GM23338 (cell line): ENCODE measurements at regions not wholly inside any gene's neighbourhood (a gene's known extent, or its start where the extent isn't known, plus 50 kb on each side); places are given as distances from the start of the nearest gene placed in this dataset.
A peak's percentile ranks its signal among the peaks of the same experiment; 100 is the strongest.
"Not testable (repeated sequence)": the region's sequence is repeated elsewhere in the genome, so short reads cannot be mapped to it uniquely, and the experiment has no call there.

Source experiments
- ATAC-seq: fragments of 200-7000 bp; cut with Tn5 transposase; 3 replicates; pipeline ENCODE4 v1.9.1; 2020
- DNase-seq: peaks from one replicate; pipeline ENCODE4 v3.0.0-alpha.2; 2015; ENCODE audit warnings: low spot score
- H2AFZ ChIP-seq: fragments of 200-600 bp; sonication (generic); 2 replicates; pipeline ENCODE4 v1.8.0; 2016; ENCODE audit warnings: antibody characterized with exemption, mild to moderate bottlenecking, moderate library complexity
- H3F3A ChIP-seq: fragments of 200-600 bp; sonication (generic); replicated peaks from 2 replicates; pipeline ENCODE4 v1.8.0; 2017; ENCODE audit warnings: antibody characterized with exemption, mixed run types, low read depth
- H3K27ac ChIP-seq: fragments of 200-600 bp; sonication (generic); 2 replicates; pipeline ENCODE4 v1.6.1; 2016; ENCODE audit warnings: low read depth
- H3K27me3 ChIP-seq: fragments of 200-600 bp; sonication (generic); 2 replicates; pipeline ENCODE4 v1.8.0; 2016; ENCODE audit warnings: mild to moderate bottlenecking, mixed run types, moderate library complexity; ENCODE audit not compliant: insufficient read depth
- H3K36me3 ChIP-seq: fragments of 200-600 bp; sonication (generic); 2 replicates; pipeline ENCODE4 v1.8.0; 2016; ENCODE audit warnings: mild to moderate bottlenecking; ENCODE audit not compliant: insufficient read depth
- H3K4me1 ChIP-seq: fragments of 200-600 bp; sonication (generic); 2 replicates; pipeline ENCODE4 v1.8.0; 2016; ENCODE audit warnings: mild to moderate bottlenecking, moderate library complexity; ENCODE audit not compliant: insufficient read depth
- H3K4me2 ChIP-seq: fragments of 200-600 bp; sonication (generic); 2 replicates; pipeline ENCODE4 v1.7.1; 2017; ENCODE audit warnings: mixed run types
- H3K4me3 ChIP-seq: fragments of 200-600 bp; sonication (generic); 2 replicates; pipeline ENCODE4 v1.6.1; 2016; ENCODE audit warnings: mixed run types
- H3K79me2 ChIP-seq: fragments of 200-600 bp; sonication (generic); replicated peaks from 2 replicates; pipeline ENCODE4 v1.8.0; 2017; ENCODE audit warnings: mild to moderate bottlenecking; ENCODE audit not compliant: insufficient read depth
- H3K9me2 ChIP-seq: fragments of 200-600 bp; sonication (generic); 2 replicates; pipeline ENCODE4 v1.8.0; 2017; ENCODE audit not compliant: insufficient read depth
- H4K20me1 ChIP-seq: fragments of 200-600 bp; sonication (generic); replicated peaks from 2 replicates; pipeline ENCODE4 v1.8.0; 2017; ENCODE audit warnings: mild to moderate bottlenecking; ENCODE audit not compliant: insufficient read depth
- H3K27ac Mint-ChIP-seq: 2 replicates; pipeline ENCODE4 v1.8.0; 2020; ENCODE audit warnings: inconsistent platforms, mild to moderate bottlenecking, moderate library complexity, mixed read lengths
- H3K27me3 Mint-ChIP-seq: 3 replicates; pipeline ENCODE4 v1.8.0; 2022; ENCODE audit warnings: low read depth, mild to moderate bottlenecking, moderate library complexity, mixed read lengths, inconsistent platforms; ENCODE audit not compliant: insufficient read depth, poor library complexity
- H3K36me3 Mint-ChIP-seq: 3 replicates; pipeline ENCODE4 v1.8.0; 2021; ENCODE audit warnings: low read depth, mild to moderate bottlenecking, inconsistent platforms, moderate library complexity, mixed read lengths
- H3K4me1 Mint-ChIP-seq: 3 replicates; pipeline ENCODE4 v1.8.0; 2020; ENCODE audit warnings: mild to moderate bottlenecking, inconsistent platforms, mixed read lengths
- H3K4me3 Mint-ChIP-seq: 3 replicates; pipeline ENCODE4 v1.8.0; 2021; ENCODE audit warnings: moderate library complexity, mild to moderate bottlenecking, inconsistent platforms, mixed read lengths
- H3K9me3 Mint-ChIP-seq: 3 replicates; pipeline ENCODE4 v1.8.0; 2020; ENCODE audit warnings: moderate library complexity, mild to moderate bottlenecking, inconsistent platforms, mixed read lengths
- CREB1 ChIP-seq: fragments of 250-450 bp; sonication (Bioruptor Pico); IDR thresholded peaks from 2 replicates; pipeline ENCODE4 v1.5.0; 2020; ENCODE audit warnings: low read depth, mild to moderate bottlenecking, moderate library complexity
- EZH2phosphoT487 ChIP-seq: fragments of 200-600 bp; sonication (generic); IDR thresholded peaks from one replicate; pipeline ENCODE4 v1.8.1; 2018; ENCODE audit warnings: antibody characterized with exemption; ENCODE audit not compliant: unreplicated experiment
- POLR2AphosphoS5 ChIP-seq: IDR thresholded peaks from 2 replicates; pipeline ENCODE4 v1.6.1; 2016; ENCODE audit warnings: antibody characterized with exemption, low read depth

- H3K4me3 Mint-ChIP-seq, H3K36me3 Mint-ChIP-seq, H3K4me1 Mint-ChIP-seq, DNase-seq, H3K79me2 ChIP-seq, H3K4me2 ChIP-seq, H4K20me1 ChIP-seq, H3K4me3 ChIP-seq, H3K9me2 ChIP-seq, H3K27ac ChIP-seq, ATAC-seq, H3K27me3 ChIP-seq, H3K27me3 Mint-ChIP-seq, H3K4me1 ChIP-seq, H3K27ac Mint-ChIP-seq, H3K36me3 ChIP-seq, H2AFZ ChIP-seq, H3F3A ChIP-seq: not testable (repeated sequence)
- peaks cover 66% of the 10 kb centered on the region for H3K9me3 Mint-ChIP-seq
These were observed 322.8 kb upstream of the NPAP1 start for GRCh38 chr15:24352777-24353176.

- peaks cover 75% of the 10 kb centered on the region for H3K9me3 Mint-ChIP-seq
- H3K27ac ChIP-seq = not testable (repeated sequence)
These were observed 294.5 kb upstream of the NPAP1 start for GRCh38 chr15:24381103-24381502.

GRCh38 chr15:24385258-24385657 is 290.3 kb upstream of the NPAP1 start:
- H3K9me3 Mint-ChIP-seq = peaks cover 66% of the 10 kb centered on the region
- ATAC-seq = not testable (repeated sequence)

More at GRCh38 chr15:24381103-24381502, 294.5 kb upstream of the NPAP1 start:
- not testable (repeated sequence) for H3K4me1 ChIP-seq, H3K9me2 ChIP-seq, H3K4me3 Mint-ChIP-seq, H3F3A ChIP-seq, ATAC-seq, H3K36me3 Mint-ChIP-seq, H3K27ac Mint-ChIP-seq, H3K27me3 ChIP-seq, H3K27me3 Mint-ChIP-seq, DNase-seq, H4K20me1 ChIP-seq, H3K4me2 ChIP-seq, H3K79me2 ChIP-seq, H3K4me3 ChIP-seq, H3K36me3 ChIP-seq, H3K4me1 Mint-ChIP-seq, H2AFZ ChIP-seq

GRCh38 chr15:24394303-24394702 is 281.3 kb upstream of the NPAP1 start:
- no peak overlapping the region for H3K4me3 Mint-ChIP-seq
- Histone ChIP-seq H3K4me2 (no peak overlapping the region), H3K27ac (no peak overlapping the region), H3F3A (no peaks in the 10 kb centered on the region), H3K79me2 (no peaks in the 10 kb centered on the region), H3K27me3 (no peaks in the 10 kb centered on the region), H3K9me2 (no peaks in the 10 kb centered on the region), H3K4me3 (no peak overlapping the region), H3K4me1 (no peaks in the 10 kb centered on the region), H2AFZ (no peak overlapping the region), H3K36me3 (no peaks in the 10 kb centered on the region), H4K20me1 (no peaks in the 10 kb centered on the region)
- peaks cover 62% of the 10 kb centered on the region for H3K9me3 Mint-ChIP-seq
- H3K27ac Mint-ChIP-seq = no peak overlapping the region
- H3K36me3 Mint-ChIP-seq = no peaks in the 10 kb centered on the region
- DNase-seq (no peak), ATAC-seq (no peak)
- TF ChIP-seq POLR2AphosphoS5 = no peak
- no peak for TF ChIP-seq EZH2phosphoT487
- no peak for TF ChIP-seq CREB1 (CRISPR knock-in tag)
- H3K4me1 Mint-ChIP-seq = peaks cover 5% of the 10 kb centered on the region; the same call in 1 of the 3 replicates
- no peaks in the 10 kb centered on the region for H3K27me3 Mint-ChIP-seq

More at GRCh38 chr15:24385258-24385657, 290.3 kb upstream of the NPAP1 start:
- H3K27ac ChIP-seq, H3K4me3 Mint-ChIP-seq, H4K20me1 ChIP-seq, H3K4me1 Mint-ChIP-seq, H3K27me3 Mint-ChIP-seq, H3K4me2 ChIP-seq, H3K9me2 ChIP-seq, H3K36me3 ChIP-seq, H3K79me2 ChIP-seq, DNase-seq, H3K36me3 Mint-ChIP-seq, H3K4me3 ChIP-seq, H3K4me1 ChIP-seq, H3K27me3 ChIP-seq, H3K27ac Mint-ChIP-seq, H2AFZ ChIP-seq, H3F3A ChIP-seq: not testable (repeated sequence)

GRCh38 chr15:24412649-24413048 is 262.9 kb upstream of the NPAP1 start:
- H3K4me2 ChIP-seq, H3F3A ChIP-seq, ATAC-seq, H3K4me1 Mint-ChIP-seq, H3K9me2 ChIP-seq, H4K20me1 ChIP-seq, H3K79me2 ChIP-seq, H2AFZ ChIP-seq, DNase-seq, H3K27me3 ChIP-seq, H3K4me1 ChIP-seq, H3K4me3 ChIP-seq, H3K27ac ChIP-seq, H3K36me3 Mint-ChIP-seq, H3K36me3 ChIP-seq, H3K27me3 Mint-ChIP-seq, H3K27ac Mint-ChIP-seq, H3K4me3 Mint-ChIP-seq: not testable (repeated sequence)
- peaks cover 68% of the 10 kb centered on the region for H3K9me3 Mint-ChIP-seq

GRCh38 chr15:24426286-24427054 is 249.1 kb upstream of the NPAP1 start:
- Histone ChIP-seq H3K4me2 (peak overlapping the region; percentile 73), H3K4me3 (peak overlapping the region; percentile 55)
- H3K27me3 ChIP-seq, H3K27me3 Mint-ChIP-seq, H3K9me2 ChIP-seq, H2AFZ ChIP-seq, H3K4me1 Mint-ChIP-seq, H3K79me2 ChIP-seq, H3K36me3 Mint-ChIP-seq, H3F3A ChIP-seq, H3K4me1 ChIP-seq, H4K20me1 ChIP-seq, H3K27ac ChIP-seq, H3K27ac Mint-ChIP-seq, H3K36me3 ChIP-seq: not testable (repeated sequence)
- ATAC-seq (peak; percentile 71), DNase-seq (peak; percentile 31)
- Mint-ChIP-seq H3K4me3 (peak overlapping the region; percentile 66), H3K9me3 (peaks cover 51% of the 10 kb centered on the region)
